HFF-Myc (cell line): ENCODE measurements at regions not wholly inside any gene's neighbourhood (a gene's known extent, or its start where the extent isn't known, plus 50 kb on each side); places are given as distances from the start of the nearest gene placed in this dataset.

Experiments used
- DNase-seq: peaks from one replicate; pipeline ENCODE4 v3.0.0-alpha.2; 2011; ENCODE audit warnings: low read depth; ENCODE audit errors: extremely low read depth
- H3K4me3 ChIP-seq: replicated peaks from 2 replicates; pipeline ENCODE4 v1.5.1; 2011; ENCODE audit warnings: low read depth, mild to moderate bottlenecking, control low read depth, low read length
- CTCF ChIP-seq: IDR thresholded peaks from 2 replicates; pipeline ENCODE4 v1.5.1; 2012; ENCODE audit warnings: mild to moderate bottlenecking, low read depth, low read length, control low read depth; ENCODE audit errors: missing control alignments

- H3K4me3 ChIP-seq: no peak overlapping the region
- TF ChIP-seq CTCF: no peak
- no peak for DNase-seq
Measured at GRCh38 chr18:29071869-29072268, 894.9 kb upstream of the CDH2 start.

GRCh38 chr18:29063346-29063745, 886.4 kb upstream of the CDH2 start:
- DNase-seq: no peak
- TF ChIP-seq CTCF: no peak
- H3K4me3 ChIP-seq: no peak overlapping the region

- no peak for DNase-seq
- no peak overlapping the region for H3K4me3 ChIP-seq
- TF ChIP-seq CTCF: no peak
Measured at GRCh38 chr18:29062921-29063320, 886.0 kb upstream of the CDH2 start.

GRCh38 chr18:29060349-29060748, 883.4 kb upstream of the CDH2 start:
- DNase-seq: no peak
- no peak overlapping the region for H3K4me3 ChIP-seq
- no peak for TF ChIP-seq CTCF

GRCh38 chr18:29057703-29058102, 880.8 kb upstream of the CDH2 start:
- no peak overlapping the region for H3K4me3 ChIP-seq
- no peak for DNase-seq
- no peak for TF ChIP-seq CTCF

GRCh38 chr18:29056800-29057199, 879.9 kb upstream of the CDH2 start:
- TF ChIP-seq CTCF: no peak
- no peak for DNase-seq
- no peak overlapping the region for H3K4me3 ChIP-seq

GRCh38 chr18:29041976-29042375, 865.0 kb upstream of the CDH2 start:
- H3K4me3 ChIP-seq: no peak overlapping the region
- TF ChIP-seq CTCF: no peak
- no peak for DNase-seq
